ENCODE measurements at regions not wholly inside any gene's neighbourhood (a gene's known extent, or its start where the extent isn't known, plus 50 kb on each side); places are given as distances from the start of the nearest gene placed in this dataset.

DNA sequence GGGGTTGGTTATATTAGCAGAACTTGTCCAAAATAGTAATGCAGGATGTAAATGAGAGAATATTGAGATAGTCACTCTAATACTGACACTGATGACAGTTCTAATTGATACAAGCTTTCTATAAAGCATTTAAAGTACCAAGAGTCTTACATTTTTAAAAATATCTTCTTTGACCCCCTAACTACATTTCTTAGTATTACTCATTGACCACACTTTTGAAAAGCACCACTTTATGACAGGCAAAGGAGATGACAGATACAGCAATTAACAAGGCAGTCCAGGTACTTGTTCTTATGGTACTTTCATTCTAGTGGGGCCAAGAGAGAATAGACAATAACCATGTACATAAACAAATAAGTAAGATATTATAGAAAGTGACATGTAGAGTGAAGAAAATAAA, 139.4 kb upstream of the EYA4 start:
- H3K36me3 ChIP-seq: no peaks in the 10 kb centered on the region
- H3K9me3 ChIP-seq: no peaks in the 10 kb centered on the region
- TF ChIP-seq, protein P1, sequence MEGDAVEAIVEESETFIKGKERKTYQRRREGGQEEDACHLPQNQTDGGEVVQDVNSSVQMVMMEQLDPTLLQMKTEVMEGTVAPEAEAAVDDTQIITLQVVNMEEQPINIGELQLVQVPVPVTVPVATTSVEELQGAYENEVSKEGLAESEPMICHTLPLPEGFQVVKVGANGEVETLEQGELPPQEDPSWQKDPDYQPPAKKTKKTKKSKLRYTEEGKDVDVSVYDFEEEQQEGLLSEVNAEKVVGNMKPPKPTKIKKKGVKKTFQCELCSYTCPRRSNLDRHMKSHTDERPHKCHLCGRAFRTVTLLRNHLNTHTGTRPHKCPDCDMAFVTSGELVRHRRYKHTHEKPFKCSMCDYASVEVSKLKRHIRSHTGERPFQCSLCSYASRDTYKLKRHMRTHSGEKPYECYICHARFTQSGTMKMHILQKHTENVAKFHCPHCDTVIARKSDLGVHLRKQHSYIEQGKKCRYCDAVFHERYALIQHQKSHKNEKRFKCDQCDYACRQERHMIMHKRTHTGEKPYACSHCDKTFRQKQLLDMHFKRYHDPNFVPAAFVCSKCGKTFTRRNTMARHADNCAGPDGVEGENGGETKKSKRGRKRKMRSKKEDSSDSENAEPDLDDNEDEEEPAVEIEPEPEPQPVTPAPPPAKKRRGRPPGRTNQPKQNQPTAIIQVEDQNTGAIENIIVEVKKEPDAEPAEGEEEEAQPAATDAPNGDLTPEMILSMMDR (IDR thresholded peaks at IDR 0.05): no peak
- H3K4me1 ChIP-seq: peaks cover 0 to 5% of the 10 kb centered on the region in 2 donors
- no peak for DNase-seq (ENCODE audit: low spot score)
- H3K27me3 ChIP-seq: no peaks in the 10 kb centered on the region
- no peak overlapping the region for H3K27ac ChIP-seq
- H3K4me3 ChIP-seq: no peak overlapping the region

DNA sequence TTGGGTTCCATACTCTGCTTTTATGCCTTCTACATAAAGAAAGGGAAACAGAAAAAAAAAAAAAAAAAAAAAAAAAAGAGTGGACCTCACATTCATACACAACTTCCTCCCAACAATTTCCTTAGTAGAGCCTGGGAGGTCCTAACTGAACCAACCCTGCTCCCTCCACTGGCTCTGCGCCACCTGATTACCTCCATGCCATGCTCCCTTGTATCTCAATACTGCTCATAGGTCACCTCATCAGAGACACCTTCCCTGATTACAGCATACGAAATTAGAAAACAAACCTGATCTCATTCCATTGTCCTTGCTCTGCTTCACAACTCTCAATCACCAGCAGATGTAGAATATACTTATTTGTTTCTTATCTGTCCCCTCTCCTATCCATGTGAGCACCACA, 134.2 kb upstream of the EYA4 start:
- DNase-seq (ENCODE audit: low spot score): no peak
- no peaks in the 10 kb centered on the region for H3K36me3 ChIP-seq
- no peaks in the 10 kb centered on the region for H3K9me3 ChIP-seq
- H3K4me1 ChIP-seq: no peaks in the 10 kb centered on the region
- no peak overlapping the region for H3K4me3 ChIP-seq
- H3K27ac ChIP-seq: no peak overlapping the region
- no peaks in the 10 kb centered on the region for H3K27me3 ChIP-seq
- TF ChIP-seq, protein P1 (IDR thresholded peaks at IDR 0.05): no peak

DNA sequence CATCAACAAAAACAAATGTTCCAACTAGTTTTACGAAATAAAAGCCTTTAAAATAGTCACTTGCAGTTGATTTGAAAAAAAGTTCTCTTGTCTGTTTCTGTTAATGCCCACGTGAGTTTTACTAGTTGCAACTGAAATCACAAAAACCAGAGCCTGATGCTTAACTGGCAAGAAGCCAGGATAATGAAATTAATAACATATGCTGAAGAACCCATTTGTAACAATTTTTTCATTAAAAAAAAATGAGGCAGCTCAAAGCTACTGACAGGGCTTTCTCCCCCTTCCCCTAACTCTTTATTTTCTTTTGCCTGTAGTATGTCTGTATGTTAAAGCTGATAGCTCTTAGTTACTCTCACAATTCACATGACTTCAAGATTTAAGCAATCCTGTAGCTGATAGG, 132.7 kb upstream of the EYA4 start:
- no peaks in the 10 kb centered on the region for H3K27me3 ChIP-seq
- H3K9me3 ChIP-seq: no peaks in the 10 kb centered on the region
- no peaks in the 10 kb centered on the region for H3K4me1 ChIP-seq
- H3K36me3 ChIP-seq: no peaks in the 10 kb centered on the region
- H3K27ac ChIP-seq: no peak overlapping the region
- DNase-seq (ENCODE audit: low spot score): no peak
- TF ChIP-seq, protein P1 (IDR thresholded peaks at IDR 0.05): no peak
- H3K4me3 ChIP-seq: no peak overlapping the region

DNA sequence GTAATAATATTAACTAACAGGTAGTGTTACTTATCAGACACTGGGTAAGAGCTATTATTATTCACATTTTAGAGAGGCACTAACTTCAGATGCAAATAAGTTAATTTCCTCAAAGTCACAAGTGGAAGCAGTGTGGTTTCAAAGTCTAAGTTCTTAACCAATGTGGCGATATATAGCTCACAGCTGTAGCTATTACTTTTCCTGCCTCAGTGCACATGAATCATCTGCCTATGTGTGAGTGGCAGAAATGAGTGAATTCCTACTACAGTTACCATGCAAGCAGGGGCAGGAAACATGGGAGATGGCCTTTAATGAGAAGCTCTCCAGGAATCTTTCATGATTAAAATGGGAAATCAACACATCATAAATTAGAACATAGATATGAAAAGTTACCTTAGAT, 126.2 kb upstream of the EYA4 start:
- no peak for DNase-seq (ENCODE audit: low spot score)
- no peaks in the 10 kb centered on the region for H3K36me3 ChIP-seq
- TF ChIP-seq, protein P1 (IDR thresholded peaks at IDR 0.05): no peak
- H3K9me3 ChIP-seq: peaks cover 0 to 22% of the 10 kb centered on the region in 2 donors
- H3K27me3 ChIP-seq: no peaks in the 10 kb centered on the region
- H3K4me1 ChIP-seq: no peaks in the 10 kb centered on the region
- no peak overlapping the region for H3K4me3 ChIP-seq
- no peak overlapping the region for H3K27ac ChIP-seq

DNA sequence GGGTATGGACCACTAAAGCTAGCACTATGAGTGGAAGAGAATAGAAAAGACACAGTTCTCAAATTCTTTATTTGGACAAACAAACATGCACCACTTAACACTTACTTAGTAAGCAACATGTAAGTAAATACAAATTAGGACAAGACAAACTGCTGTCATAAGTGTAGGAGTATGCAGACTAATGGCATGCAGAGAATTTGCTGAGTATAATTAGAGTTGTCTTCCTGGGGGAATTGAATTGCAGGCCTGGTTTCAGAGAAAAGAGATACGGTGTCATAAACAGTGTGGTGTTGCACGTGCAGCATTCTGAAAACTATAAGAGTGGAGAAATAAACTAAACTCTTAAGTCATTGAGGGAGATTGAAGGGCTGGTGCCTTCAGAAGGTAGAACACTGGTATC, 125.2 kb upstream of the EYA4 start:
- no peaks in the 10 kb centered on the region for H3K27me3 ChIP-seq
- H3K4me1 ChIP-seq: no peaks in the 10 kb centered on the region
- TF ChIP-seq, protein P1 (IDR thresholded peaks at IDR 0.05): no peak
- no peak overlapping the region for H3K4me3 ChIP-seq
- peak overlapping the region in 1 of 2 donors; percentile 28 for H3K27ac ChIP-seq
- peaks cover 0 to 22% of the 10 kb centered on the region in 2 donors for H3K9me3 ChIP-seq
- H3K36me3 ChIP-seq: no peaks in the 10 kb centered on the region
- no peak for DNase-seq (ENCODE audit: low spot score)

DNA sequence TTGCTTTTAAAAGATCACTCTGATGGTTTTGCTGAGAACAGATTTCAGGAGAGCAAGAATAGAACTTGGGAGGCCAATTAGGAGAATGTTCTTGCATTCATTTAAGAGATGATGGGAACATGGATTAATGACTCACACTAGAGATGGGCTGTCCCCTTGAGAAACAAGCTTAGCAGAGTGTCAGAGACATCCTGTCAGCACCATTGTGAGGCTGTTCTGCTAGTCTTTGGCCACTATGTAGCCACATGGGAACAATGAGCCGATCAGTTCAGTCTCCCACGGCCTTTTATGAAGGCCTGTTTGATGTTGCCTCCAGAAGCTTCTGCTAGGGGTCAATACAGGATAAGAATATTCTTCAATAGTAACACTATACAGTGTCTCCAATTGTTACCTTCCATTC, 113.0 kb upstream of the EYA4 start:
- H3K4me3 ChIP-seq: no peak overlapping the region
- H3K4me1 ChIP-seq: peaks cover 0 to 27% of the 10 kb centered on the region in 2 donors
- H3K27ac ChIP-seq: peak overlapping the region; percentile 35 to 77
- no peaks in the 10 kb centered on the region for H3K36me3 ChIP-seq
- DNase-seq (ENCODE audit: low spot score): no peak
- peaks cover 0 to 6% of the 10 kb centered on the region in 2 donors for H3K9me3 ChIP-seq
- H3K27me3 ChIP-seq: no peaks in the 10 kb centered on the region
- TF ChIP-seq, protein P1 (IDR thresholded peaks at IDR 0.05): no peak
